ENCODE measurements at regions not wholly inside any gene's neighbourhood (a gene's known extent, or its start where the extent isn't known, plus 50 kb on each side); places are given as distances from the start of the nearest gene placed in this dataset.

- no peak for DNase-seq
Observed at GRCh38 chr12:27180906-27181505, 63.1 kb upstream of the STK38L start.

DNA sequence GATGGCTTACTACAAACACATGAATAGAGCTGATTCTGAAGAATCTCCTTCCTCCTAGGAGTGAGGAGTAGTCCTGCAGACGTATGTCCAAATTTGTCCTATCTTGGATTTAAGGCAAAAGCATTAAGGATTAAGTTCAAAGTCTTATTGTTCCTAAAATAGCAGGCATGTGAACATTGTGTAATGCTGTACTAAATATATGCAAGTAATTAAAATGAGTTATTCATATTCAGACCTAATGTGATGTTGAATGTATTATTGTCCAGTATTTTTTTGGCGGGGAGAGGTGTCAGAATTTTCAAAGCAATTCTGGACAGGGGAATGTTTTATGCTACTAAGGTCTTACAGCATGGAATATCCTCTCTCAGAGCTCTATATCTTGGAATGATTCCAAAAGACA is 60.7 kb upstream of the STK38L start:
- no peak for DNase-seq

- no peak for DNase-seq
Observed at GRCh38 chr12:27185234-27186021, 58.7 kb upstream of the STK38L start.

GRCh38 chr12:27186022-27186839 is 57.9 kb upstream of the STK38L start:
- no peak for DNase-seq

GRCh38 chr12:27187697-27188096 is 56.4 kb upstream of the STK38L start:
- no peak for DNase-seq

DNA sequence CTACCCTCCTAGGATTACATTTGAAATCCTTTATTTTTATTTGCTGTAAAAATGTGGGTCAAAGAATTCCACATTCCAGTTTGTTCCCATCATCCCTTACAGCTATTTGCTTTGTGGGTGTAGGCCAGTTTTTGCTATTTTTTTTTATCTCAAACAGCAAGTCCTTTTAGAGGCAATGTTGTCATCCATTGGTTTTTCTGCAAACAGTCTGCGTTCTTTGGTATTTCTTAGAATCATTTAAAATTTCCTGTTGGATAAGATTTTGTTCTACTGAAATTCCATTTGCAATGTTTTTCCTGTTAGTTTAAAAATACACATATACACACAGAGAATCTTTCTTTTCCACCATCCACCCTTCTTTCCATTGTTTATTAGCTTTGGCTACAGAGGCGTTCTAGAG is 53.3 kb upstream of the STK38L start:
- no peak for DNase-seq

- no peak for DNase-seq
Observed at GRCh38 chr12:27191531-27191930, 52.6 kb upstream of the STK38L start.

- no peak for DNase-seq
Observed at GRCh38 chr12:27192118-27192802, 51.8 kb upstream of the STK38L start.

DNA sequence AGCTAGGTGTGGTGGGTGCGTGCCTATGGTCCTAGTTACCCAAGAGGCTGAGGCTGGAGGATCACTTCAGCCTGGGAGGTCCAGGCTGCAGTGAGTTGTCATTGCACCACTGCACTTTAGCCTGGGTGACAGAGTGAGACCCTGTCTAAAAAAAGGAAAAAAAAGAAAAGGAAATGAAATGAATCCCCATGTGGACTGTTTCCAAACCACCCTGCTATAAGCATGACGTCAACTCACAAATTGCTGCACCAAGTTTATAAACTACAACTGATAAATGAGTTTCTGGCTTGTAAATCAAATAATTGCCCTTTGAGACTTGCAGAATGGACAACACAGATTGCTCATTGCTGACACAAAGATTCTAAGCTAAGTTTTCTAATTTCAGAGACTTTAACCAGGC is 51.0 kb upstream of the STK38L start:
- DNase-seq, result no peak

- DNase-seq, result no peak
Observed at GRCh38 chr12:27193854-27194544, 50.1 kb upstream of the STK38L start.

All from NCI-H1092 treated with DMSO at 0.1 percent for 48 hours (cell line).